Right atrium auricular region (tissue), 2 donors: ENCODE measurements at regions not wholly inside any gene's neighbourhood (a gene's known extent, or its start where the extent isn't known, plus 50 kb on each side); places are given as distances from the start of the nearest gene placed in this dataset.

Source experiments
- DNase-seq: peaks from one replicate; pipeline ENCODE4 v3.0.0-alpha.2; 2019; ENCODE audit warnings: low spot score
- H3K27ac ChIP-seq, 2 donors: fragments of 200-600 bp; sonication (generic); 1 replicate in 1 of 2; 2 replicates in 1 of 2; pipeline ENCODE4 v1.5.1; 2016 to 2019
- H3K27me3 ChIP-seq, 2 donors: fragments of 200-600 bp; sonication (generic); one replicate each; pipeline versions ENCODE4 v1.5.1 to v1.6.0; 2017 to 2019
- H3K36me3 ChIP-seq: fragments of 200-600 bp; sonication (generic); one replicate; pipeline ENCODE4 v1.5.1; 2016
- H3K4me1 ChIP-seq, 2 donors: fragments of 200-600 bp; sonication (generic); one replicate each; pipeline versions ENCODE4 v1.5.1 to v1.6.0; 2017 to 2019
- H3K4me3 ChIP-seq, 2 donors: fragments of 200-600 bp; sonication (generic); 1 replicate in 1 of 2; 2 replicates in 1 of 2; pipeline ENCODE4 v1.5.1; 2017 to 2019; ENCODE audit warnings: mild to moderate bottlenecking in 1 of 2, moderate library complexity in 1 of 2
- H3K9me3 ChIP-seq, 2 donors: fragments of 200-600 bp; sonication (generic); one replicate each; pipeline ENCODE4 v1.5.1; 2019
- TF ChIP-seq, protein P1 (sequence below), 2 donors: fragments of 200-600 bp; sonication (generic); IDR thresholded peaks; one replicate each; pipeline ENCODE4 v1.5.1; 2019; ENCODE audit warnings: antibody characterized with exemption in 2 of 2

DNA sequence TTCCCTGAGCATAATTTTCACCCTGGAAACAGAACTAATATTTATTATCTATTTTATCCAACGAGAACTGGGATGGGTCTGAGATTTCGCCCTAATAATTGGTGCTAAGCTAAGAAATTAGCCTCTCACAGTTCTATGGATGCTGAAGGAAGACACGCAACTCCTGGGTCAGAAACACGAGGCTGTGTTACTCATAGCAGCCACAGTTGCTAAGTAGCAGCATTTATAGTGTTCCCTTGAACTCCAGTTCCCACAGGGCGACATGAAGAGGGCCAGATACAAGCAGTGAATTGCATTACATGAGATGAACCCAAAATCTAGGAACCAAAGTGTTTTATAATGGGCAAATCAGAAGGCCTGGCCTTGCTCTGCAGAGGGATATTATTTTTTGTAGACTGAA, 109.8 kb upstream of the AGR3 start:
- Histone ChIP-seq H3K9me3 (peaks cover 0 to 8% of the 10 kb centered on the region in 2 donors), H3K36me3 (no peaks in the 10 kb centered on the region), H3K4me1 (peaks cover 0 to 14% of the 10 kb centered on the region in 2 donors), H3K27me3 (no peaks in the 10 kb centered on the region), H3K4me3 (no peak overlapping the region), H3K27ac (no peak overlapping the region)
- DNase-seq, result no peak
- TF ChIP-seq, protein P1, sequence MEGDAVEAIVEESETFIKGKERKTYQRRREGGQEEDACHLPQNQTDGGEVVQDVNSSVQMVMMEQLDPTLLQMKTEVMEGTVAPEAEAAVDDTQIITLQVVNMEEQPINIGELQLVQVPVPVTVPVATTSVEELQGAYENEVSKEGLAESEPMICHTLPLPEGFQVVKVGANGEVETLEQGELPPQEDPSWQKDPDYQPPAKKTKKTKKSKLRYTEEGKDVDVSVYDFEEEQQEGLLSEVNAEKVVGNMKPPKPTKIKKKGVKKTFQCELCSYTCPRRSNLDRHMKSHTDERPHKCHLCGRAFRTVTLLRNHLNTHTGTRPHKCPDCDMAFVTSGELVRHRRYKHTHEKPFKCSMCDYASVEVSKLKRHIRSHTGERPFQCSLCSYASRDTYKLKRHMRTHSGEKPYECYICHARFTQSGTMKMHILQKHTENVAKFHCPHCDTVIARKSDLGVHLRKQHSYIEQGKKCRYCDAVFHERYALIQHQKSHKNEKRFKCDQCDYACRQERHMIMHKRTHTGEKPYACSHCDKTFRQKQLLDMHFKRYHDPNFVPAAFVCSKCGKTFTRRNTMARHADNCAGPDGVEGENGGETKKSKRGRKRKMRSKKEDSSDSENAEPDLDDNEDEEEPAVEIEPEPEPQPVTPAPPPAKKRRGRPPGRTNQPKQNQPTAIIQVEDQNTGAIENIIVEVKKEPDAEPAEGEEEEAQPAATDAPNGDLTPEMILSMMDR (IDR thresholded peaks at IDR 0.05), result no peak

DNA sequence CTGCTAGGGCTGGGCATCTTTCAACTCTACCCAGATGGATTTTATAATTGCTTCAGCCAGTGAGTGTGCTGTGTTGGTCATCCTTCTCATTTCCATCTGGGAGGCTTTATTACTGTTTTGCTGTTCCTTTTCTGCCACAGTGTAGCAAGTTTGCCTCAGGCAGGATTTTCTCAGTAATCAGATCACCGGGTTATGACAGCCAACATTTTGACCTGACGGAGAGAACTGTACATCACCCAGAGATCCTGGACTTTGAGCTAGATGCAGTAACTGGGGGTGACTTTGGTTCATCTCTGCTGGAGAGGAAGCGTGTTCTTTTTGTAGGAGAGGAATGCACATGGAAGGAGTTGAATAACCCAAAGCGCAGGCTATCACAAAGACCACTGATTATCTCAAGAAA, 111.8 kb upstream of the AGR3 start:
- TF ChIP-seq, protein P1 (IDR thresholded peaks at IDR 0.05), result no peak
- Histone ChIP-seq H3K27me3 (no peaks in the 10 kb centered on the region), H3K36me3 (no peaks in the 10 kb centered on the region), H3K9me3 (peaks cover 0 to 16% of the 10 kb centered on the region in 2 donors), H3K4me3 (no peak overlapping the region), H3K4me1 (peaks cover 0 to 14% of the 10 kb centered on the region in 2 donors), H3K27ac (no peak overlapping the region)
- DNase-seq, result no peak

DNA sequence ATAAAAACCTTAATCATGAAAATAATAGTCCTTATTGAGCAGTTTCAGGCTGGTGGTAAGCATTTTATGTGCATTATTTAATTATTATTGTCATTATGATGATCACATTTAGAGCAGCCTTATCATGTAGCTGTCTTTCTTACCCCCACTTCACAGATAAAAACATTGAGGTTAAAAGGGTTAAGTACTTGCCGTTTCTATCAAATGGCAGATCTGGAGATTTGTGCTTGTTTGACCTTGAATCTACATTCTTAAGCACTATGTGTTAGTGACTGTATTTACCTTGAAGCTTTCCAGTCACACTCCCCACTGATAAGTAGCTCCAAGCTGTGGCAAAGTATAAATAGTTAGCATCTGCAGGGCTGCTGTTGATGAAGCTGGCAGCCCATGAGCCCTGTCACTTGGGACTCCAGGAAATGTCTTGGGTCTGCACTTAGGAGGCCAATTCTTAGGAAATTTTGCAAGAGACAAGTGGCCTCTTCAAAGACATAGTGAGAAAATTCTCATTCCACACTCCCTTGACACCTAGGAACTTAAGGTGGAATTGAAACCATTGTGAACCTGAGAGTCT, 116.8 kb upstream of the AGR3 start:
- H3K36me3 ChIP-seq, result no peaks in the 10 kb centered on the region
- TF ChIP-seq, protein P1 (IDR thresholded peaks at IDR 0.05), result no peak
- H3K9me3 ChIP-seq, result peaks cover 0 to 16% of the 10 kb centered on the region in 2 donors
- no peaks in the 10 kb centered on the region for H3K27me3 ChIP-seq
- H3K27ac ChIP-seq, result no peak overlapping the region
- no peak for DNase-seq
- no peaks in the 10 kb centered on the region for H3K4me1 ChIP-seq
- H3K4me3 ChIP-seq, result no peak overlapping the region

DNA sequence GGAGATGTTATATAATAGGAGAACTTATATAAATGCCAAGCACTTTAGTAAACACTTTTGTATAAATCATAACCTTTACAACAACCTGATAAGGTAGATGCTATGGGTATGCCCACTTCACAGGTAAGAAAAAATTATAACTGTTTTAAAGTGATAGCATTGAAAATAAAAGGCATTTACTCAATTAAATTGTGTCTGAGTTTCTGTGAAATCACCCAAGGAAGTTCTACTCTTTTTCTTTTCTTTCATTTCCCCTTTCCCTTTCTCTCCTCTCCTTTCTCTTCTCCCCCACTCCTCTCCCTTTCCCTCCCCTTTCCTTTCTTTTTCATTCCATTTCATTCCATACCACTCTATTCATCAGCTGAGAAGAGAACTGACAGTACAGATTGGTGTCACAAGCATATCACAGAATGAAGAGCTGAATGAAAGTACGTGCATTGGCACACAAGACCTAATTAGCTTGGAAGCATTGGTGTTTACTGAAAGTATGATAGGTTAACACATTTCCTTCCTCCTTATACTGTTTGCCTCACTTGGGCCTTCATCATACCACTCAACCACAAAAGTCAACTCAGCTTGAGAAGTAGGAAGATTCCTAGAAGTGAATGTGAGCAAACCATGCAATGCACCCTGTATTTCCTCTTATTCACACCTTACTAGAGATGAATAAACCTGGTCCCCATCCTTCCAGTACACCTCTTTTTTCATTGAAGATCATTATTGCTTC, 117.9 kb upstream of the AGR3 start:
- H3K27me3 ChIP-seq, result no peaks in the 10 kb centered on the region
- TF ChIP-seq, protein P1 (IDR thresholded peaks at IDR 0.05), result no peak
- H3K4me1 ChIP-seq, result no peaks in the 10 kb centered on the region
- H3K27ac ChIP-seq, result no peak overlapping the region
- H3K9me3 ChIP-seq, result peaks cover 0 to 16% of the 10 kb centered on the region in 2 donors
- no peak for DNase-seq
- no peaks in the 10 kb centered on the region for H3K36me3 ChIP-seq
- no peak overlapping the region for H3K4me3 ChIP-seq

DNA sequence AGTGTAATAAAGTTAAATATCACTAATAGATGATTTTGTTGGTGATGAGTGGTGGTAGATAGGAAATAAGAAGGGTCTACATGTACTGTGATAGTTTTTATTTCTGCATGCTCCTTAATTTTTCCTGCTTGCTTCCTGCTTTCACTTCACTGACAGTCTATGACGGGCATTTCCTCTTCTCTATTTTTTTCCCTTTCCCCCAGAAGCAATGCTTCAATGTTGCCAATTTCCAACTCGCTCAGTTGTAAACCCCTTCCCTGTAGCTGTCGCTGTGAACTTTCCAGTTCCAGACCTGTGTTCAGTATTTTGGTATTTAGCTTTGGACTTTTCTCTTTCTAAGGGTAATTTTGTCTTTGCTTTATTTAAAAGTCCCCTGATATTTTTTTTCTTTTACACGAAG, 123.5 kb upstream of the AGR3 start:
- H3K27ac ChIP-seq, result no peak overlapping the region
- no peak for DNase-seq
- H3K9me3 ChIP-seq, result no peaks in the 10 kb centered on the region
- H3K4me3 ChIP-seq, result no peak overlapping the region
- H3K27me3 ChIP-seq, result no peaks in the 10 kb centered on the region
- no peaks in the 10 kb centered on the region for H3K4me1 ChIP-seq
- TF ChIP-seq, protein P1 (IDR thresholded peaks at IDR 0.05), result no peak
- no peaks in the 10 kb centered on the region for H3K36me3 ChIP-seq
